AG08396 (cell line): ENCODE measurements at regions not wholly inside any gene's neighbourhood (a gene's known extent, or its start where the extent isn't known, plus 50 kb on each side); places are given as distances from the start of the nearest gene placed in this dataset.

Experiments
- DNase-seq: peaks from one replicate; pipeline ENCODE4 v3.0.0; 2012; ENCODE audit warnings: low spot score, mixed read lengths

- no peak for DNase-seq
Measured at GRCh38 chr20:6831461-6831860, 64.0 kb downstream of the BMP2 start.

GRCh38 chr20:6832811-6833210, 65.3 kb downstream of the BMP2 start:
- no peak for DNase-seq

DNA sequence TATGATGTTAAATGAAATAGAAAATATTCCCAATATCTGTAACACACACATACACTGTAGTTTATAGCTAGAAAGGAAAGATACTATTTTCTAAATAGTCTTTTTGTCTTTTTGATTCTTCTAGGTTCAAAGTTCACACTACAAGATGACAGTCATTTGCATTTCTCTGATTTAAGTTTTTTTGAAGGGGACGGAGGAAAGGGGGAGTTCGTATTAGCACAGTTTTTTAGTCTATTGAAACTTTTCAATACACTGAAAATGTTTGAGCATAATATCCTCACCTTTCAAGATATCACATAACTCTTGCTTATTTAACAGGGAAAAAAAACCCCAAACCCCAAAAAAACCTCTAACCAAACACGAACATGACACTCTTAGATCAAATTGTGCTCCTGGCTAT, 68.1 kb downstream of the BMP2 start:
- no peak for DNase-seq

GRCh38 chr20:6836821-6837374, 69.4 kb downstream of the BMP2 start:
- no peak for DNase-seq

GRCh38 chr20:6837730-6838129, 70.2 kb downstream of the BMP2 start:
- no peak for DNase-seq

- DNase-seq, result no peak
Measured at GRCh38 chr20:6838181-6838826, 70.8 kb downstream of the BMP2 start.

DNA sequence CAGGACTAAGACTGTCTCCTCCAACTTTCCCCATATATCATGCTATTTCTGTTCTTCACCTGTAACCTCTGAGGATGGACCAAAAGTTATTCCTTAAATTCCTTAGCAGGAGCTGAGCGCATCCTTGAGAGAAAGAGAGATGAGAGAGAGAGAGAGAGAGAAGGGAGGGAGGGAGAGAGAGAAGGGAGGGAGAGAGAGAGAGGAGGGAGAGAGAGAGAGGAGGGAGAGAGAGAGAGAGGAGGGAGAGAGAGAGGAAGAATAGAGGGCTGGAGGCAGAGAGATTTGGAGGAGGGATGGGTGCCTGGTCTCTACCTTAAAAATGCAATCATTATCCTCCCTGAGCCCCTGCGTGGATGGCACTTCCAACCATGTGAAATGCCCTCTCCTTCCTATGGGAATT, 73.6 kb downstream of the BMP2 start:
- DNase-seq, result no peak

DNA sequence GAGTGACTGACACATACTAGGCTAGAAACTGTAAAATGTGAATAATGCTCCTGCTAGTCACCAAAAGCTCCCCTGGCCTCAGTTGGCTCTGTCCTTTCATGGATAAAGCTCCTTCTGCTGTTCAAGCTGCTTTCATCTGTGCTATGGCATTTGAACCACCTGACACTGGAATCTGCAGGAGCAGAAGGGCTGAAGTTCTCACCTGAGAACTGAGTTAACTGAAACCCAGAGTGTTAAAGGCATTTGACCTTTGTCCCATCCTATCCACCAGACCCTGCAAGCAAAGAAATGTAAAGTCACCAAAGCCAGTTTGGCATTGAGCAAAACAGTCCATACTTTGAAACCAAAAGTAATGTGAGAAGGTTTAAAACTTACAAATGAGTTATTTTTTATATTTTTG, 77.7 kb downstream of the BMP2 start:
- no peak for DNase-seq

- no peak for DNase-seq
Measured at GRCh38 chr20:6848041-6848440, 80.6 kb downstream of the BMP2 start.

GRCh38 chr20:6848992-6849391, 81.5 kb downstream of the BMP2 start:
- DNase-seq, result no peak

DNA sequence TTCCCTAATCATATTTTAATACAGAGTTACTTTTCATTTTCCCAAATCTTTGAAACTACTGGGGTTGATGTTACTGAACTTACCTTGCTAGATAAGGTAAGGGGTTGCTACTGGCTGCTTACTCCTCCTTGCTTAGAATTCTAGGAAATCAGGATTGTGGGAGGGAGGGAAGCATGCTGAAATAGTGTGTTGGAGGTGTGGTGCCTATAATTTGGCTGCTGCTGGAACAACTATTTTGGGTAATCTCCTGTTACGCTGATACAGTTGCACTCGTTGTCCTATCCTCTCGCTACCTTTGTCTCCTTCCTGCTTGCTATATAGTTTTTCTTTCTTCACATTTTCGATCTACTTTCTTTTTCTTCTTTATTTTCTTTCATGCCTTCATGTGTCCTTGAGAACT, 83.7 kb downstream of the BMP2 start:
- DNase-seq, result no peak

- DNase-seq, result no peak
Measured at GRCh38 chr20:6852478-6852877, 85.0 kb downstream of the BMP2 start.

GRCh38 chr20:6855104-6855503, 87.6 kb downstream of the BMP2 start:
- no peak for DNase-seq

GRCh38 chr20:6855796-6856195, 88.3 kb downstream of the BMP2 start:
- DNase-seq, result no peak

- DNase-seq, result no peak
Measured at GRCh38 chr20:6857927-6858326, 90.4 kb downstream of the BMP2 start.

DNA sequence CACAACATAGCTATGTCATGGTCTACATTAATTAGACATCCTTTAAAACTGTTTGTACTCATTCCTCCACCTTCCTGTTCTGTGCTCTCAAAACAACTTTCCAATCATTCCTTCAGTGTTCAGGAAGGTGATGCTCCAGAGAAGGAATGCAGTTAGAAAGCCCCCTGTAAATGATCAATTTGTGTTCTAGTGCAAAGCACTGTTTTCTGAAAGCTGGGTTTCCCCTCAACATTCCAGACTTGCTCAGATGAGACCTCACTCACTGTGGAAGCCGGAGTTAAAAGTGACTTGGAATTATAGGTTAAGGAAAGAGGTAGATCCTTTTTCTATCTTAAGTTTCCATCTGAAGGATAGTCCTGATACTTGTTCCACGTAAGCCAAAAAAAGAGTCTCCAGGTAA, 95.9 kb downstream of the BMP2 start:
- DNase-seq, result no peak

- no peak for DNase-seq
Measured at GRCh38 chr20:6863798-6864201, 96.3 kb downstream of the BMP2 start.

DNA sequence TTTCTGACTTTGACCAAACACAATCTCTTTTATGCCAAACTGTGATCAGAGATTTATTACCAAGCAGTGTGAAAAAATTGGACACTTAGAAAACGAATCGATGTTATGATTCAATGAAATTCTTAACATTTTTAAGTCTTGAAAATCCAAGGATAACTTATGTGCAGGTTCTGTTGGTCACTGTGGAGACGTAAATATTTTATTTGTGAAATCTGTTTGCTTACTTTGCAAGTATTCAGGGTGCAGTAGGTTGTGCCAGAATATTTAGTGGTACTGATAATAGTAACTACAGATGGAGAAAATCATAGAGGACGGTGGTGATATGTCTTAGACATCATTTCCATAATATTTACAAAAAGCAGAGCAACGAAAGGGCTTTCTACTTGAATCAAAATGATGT, 97.3 kb downstream of the BMP2 start:
- no peak for DNase-seq

GRCh38 chr20:6866741-6867140, 99.3 kb downstream of the BMP2 start:
- no peak for DNase-seq

DNA sequence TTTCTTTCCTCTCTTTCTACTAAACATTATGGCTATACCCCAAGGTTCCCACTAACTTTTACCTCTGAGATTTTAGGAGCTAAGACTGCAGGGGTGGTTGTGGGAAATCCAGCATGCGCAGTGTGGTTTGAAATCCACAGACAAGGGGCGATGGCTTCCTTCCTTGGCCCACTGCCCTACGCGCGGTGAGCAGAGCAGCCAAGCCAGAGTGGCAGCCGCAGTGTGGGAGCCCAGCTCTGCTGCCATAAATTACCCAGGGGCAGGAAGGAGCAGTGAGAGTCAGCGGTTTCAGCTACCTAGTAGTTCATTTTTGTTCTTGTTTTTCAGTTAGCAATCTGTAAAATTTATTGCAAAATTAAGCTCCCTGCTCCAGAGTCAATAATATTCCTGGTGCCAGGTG, 101.4 kb downstream of the BMP2 start:
- DNase-seq, result no peak

DNA sequence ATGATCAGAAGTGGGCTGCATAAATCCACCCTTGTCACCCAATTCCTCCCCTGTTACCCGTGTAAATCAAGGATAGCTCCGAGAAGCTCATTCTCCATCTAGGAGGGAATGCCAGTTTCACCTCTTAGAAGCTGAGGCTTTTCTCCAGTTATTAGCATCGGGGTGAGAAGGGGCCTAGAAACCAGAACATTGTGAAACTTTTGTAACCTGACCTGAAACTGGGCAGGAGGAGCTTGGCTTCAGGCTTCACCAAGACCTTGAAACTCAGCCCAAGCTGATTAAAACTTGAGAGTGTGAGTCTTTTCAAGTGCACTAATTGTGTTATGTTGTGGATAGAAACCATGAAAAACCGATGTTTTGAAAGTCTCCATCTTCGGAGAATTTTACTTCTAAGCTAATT, 103.1 kb downstream of the BMP2 start:
- no peak for DNase-seq

GRCh38 chr20:6877633-6878032, 110.1 kb downstream of the BMP2 start:
- no peak for DNase-seq

DNA sequence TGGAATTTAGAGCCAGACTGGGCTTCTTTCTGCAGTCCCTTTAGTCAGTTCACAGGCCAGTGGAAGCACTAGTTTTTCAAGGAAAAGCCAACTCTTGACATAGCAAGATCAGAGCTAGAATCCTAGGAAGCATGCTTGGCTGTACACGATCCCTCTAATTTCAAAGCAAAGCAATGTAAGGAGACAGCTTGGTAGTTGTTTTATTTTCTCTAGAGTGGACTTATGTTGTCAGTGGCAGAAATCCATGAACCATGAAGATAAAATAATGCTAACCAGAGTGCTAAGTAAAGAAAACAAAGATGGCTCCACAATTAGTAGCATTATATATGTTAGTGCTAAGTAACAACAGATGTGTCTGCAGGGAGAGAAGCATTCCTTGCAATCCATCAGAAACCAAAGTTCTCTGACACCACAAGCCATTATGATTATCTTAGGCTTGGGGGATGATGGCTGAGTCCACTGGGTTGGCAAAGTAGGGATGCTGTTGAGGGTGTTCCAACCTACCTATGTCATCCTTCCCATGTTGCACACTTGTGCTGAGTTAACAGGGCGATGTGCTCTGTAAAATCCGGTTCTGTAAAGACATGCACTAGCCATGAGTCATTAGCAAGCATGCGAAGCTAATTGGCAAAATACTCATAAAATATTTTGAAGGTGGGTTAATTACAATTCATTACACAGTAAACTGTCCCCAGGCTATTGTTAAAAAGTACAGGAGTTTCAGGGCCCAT, 115.2 kb downstream of the BMP2 start:
- DNase-seq, result no peak

DNA sequence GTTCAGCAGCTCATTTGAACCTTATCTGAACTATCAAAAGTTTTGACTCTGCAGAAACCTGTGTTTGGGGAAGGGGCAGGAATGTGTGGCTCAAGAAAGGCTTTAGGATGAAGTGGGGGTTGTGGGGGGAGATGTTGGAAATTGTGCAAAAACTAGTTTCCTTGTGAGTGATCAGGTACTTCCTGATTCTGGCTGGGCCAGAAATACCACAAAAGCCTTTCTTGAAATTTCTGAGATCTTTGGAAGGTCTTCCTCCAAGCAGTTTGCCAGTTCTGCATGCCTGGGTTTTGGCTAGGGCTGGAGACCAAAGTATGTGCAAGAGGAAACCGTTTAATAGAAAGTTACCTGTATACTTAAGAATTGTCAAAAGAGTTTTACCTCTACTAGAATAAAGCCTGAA, 116.6 kb downstream of the BMP2 start:
- no peak for DNase-seq
